PC-9 (cell line): ENCODE measurements at regions not wholly inside any gene's neighbourhood (a gene's known extent, or its start where the extent isn't known, plus 50 kb on each side); places are given as distances from the start of the nearest gene placed in this dataset.

Experiments
- BruUV-seq: library from RNA; stranded (reverse); fragments of 400-500 nt; replicated peaks from 2 replicates; lab custom pipeline; 2021; lab: Mats Ljungman, UMichigan
- CTCF ChIA-PET: fragments of 300-600 bp; sonication (Branson Sonifier 250); formaldehyde crosslinking; loops from one replicate; lab custom pipeline; 2022; ENCODE audit warnings: antibody characterized with exemption; lab: Charles Lee
- POLR2A ChIA-PET: fragments of 300-600 bp; sonication (Branson Sonifier 250); formaldehyde crosslinking; loops from one replicate; lab custom pipeline; 2022; ENCODE audit warnings: antibody characterized with exemption; ENCODE audit not compliant: unreplicated experiment; lab: Charles Lee
- DNase-seq, 2 experiments: peaks; one replicate each; pipeline versions ENCODE4 v3.0.0 to v3.0.0-alpha.2; 2015 to 2022; ENCODE audit warnings: mixed read lengths in 1 of 2
- H2AFZ ChIP-seq: fragments of 200-600 bp; sonication (generic); 2 replicates; pipeline ENCODE4 v1.8.1; 2017; ENCODE audit warnings: antibody characterized with exemption
- H3F3A ChIP-seq: fragments of 200-600 bp; sonication (generic); 2 replicates; pipeline ENCODE4 v1.8.1; 2017; ENCODE audit warnings: antibody characterized with exemption, mild to moderate bottlenecking, low read depth; ENCODE audit not compliant: insufficient read depth
- H3K27ac ChIP-seq: fragments of 200-600 bp; sonication (generic); 2 replicates; pipeline ENCODE4 v1.6.1; 2016; ENCODE audit warnings: mixed run types
- H3K27me3 ChIP-seq: fragments of 200-600 bp; sonication (generic); 2 replicates; pipeline ENCODE4 v1.6.1; 2016; ENCODE audit warnings: low read depth, mixed run types; ENCODE audit not compliant: insufficient read depth
- H3K36me3 ChIP-seq: fragments of 200-600 bp; sonication (generic); 2 replicates; pipeline ENCODE4 v1.6.1; 2016; ENCODE audit warnings: low read depth, mixed run types
- H3K4me1 ChIP-seq: fragments of 200-600 bp; sonication (generic); replicated peaks from 2 replicates; pipeline ENCODE4 v1.6.1; 2016; ENCODE audit warnings: mixed run types; ENCODE audit not compliant: insufficient read depth
- H3K4me2 ChIP-seq: fragments of 200-600 bp; sonication (generic); 2 replicates; pipeline ENCODE4 v1.6.1; 2017; ENCODE audit warnings: mixed run types
- H3K4me3 ChIP-seq: fragments of 200-600 bp; sonication (generic); 2 replicates; pipeline ENCODE4 v1.6.1; 2016; ENCODE audit warnings: mixed run types
- H3K79me2 ChIP-seq: fragments of 200-600 bp; sonication (generic); 2 replicates; pipeline ENCODE4 v1.6.1; 2017; ENCODE audit warnings: low read depth, mixed run types
- H3K9me2 ChIP-seq: fragments of 200-600 bp; sonication (generic); 2 replicates; pipeline ENCODE4 v1.8.1; 2017; ENCODE audit warnings: mild to moderate bottlenecking; ENCODE audit not compliant: insufficient read depth
- H3K9me3 ChIP-seq: fragments of 200-600 bp; sonication (generic); 2 replicates; pipeline ENCODE4 v1.8.1; 2016; ENCODE audit warnings: low read depth; ENCODE audit not compliant: insufficient read depth
- H4K20me1 ChIP-seq: fragments of 200-600 bp; sonication (generic); 2 replicates; pipeline ENCODE4 v1.8.1; 2017; ENCODE audit not compliant: insufficient read depth
- CTCF ChIP-seq: fragments of 200-600 bp; sonication (generic); conservative IDR thresholded peaks from 2 replicates; pipeline ENCODE4 v1.6.1; 2017; ENCODE audit warnings: mixed run types, antibody characterized with exemption, mild to moderate bottlenecking, moderate library complexity
- EZH2 ChIP-seq: fragments of 200-600 bp; sonication (generic); IDR thresholded peaks from 2 replicates; pipeline ENCODE4 v1.8.0; 2017; ENCODE audit warnings: antibody characterized with exemption, low read depth
- intact Hi-C: fragments of 100-400 bp; cut with micrococcal nuclease; formaldehyde crosslinking; loops from one replicate; pipeline ENCODE4 v1.10.0; 2022; ENCODE audit not compliant: unreplicated experiment

- DNase-seq = peak in 1 of 2 experiments; percentile 47
- Histone ChIP-seq H3K79me2 (no peaks in the 10 kb centered on the region), H3K4me2 (no peak overlapping the region; the same call in 1 of the 2 replicates), H3K36me3 (no peaks in the 10 kb centered on the region), H3K9me3 (no peaks in the 10 kb centered on the region), H3K4me3 (no peak overlapping the region), H2AFZ (no peak overlapping the region), H3K27ac (no peak overlapping the region), H4K20me1 (no peaks in the 10 kb centered on the region), H3F3A (no peaks in the 10 kb centered on the region), H3K9me2 (no peaks in the 10 kb centered on the region), H3K27me3 (no peaks in the 10 kb centered on the region), H3K4me1 (peaks cover 7% of the 10 kb centered on the region; the same call in 1 of the 2 replicates)
- TF ChIP-seq EZH2 (no peak), CTCF (no peak)
- no TSS peak for BruUV-seq
- CTCF ChIA-PET = no interaction called here
- intact Hi-C loops = no loop called here
- POLR2A ChIA-PET = interaction anchor here (0.7 kb wide), 1 partner anchor 136 kb away, joined by 3 read pairs; no protein-coding TSS in a partner anchor
These were observed 57.4 kb upstream of the RGS18 start for GRCh38 chr1:192100686-192101468.

- intact Hi-C loops = no loop called here
- H3K4me3 ChIP-seq = no peak overlapping the region
- H3K79me2 ChIP-seq = no peaks in the 10 kb centered on the region
- H3K9me3 ChIP-seq = no peaks in the 10 kb centered on the region
- no peaks in the 10 kb centered on the region for H3F3A ChIP-seq
- no peak for DNase-seq
- no peak overlapping the region for H3K4me2 ChIP-seq
- H2AFZ ChIP-seq = no peak overlapping the region
- POLR2A ChIA-PET = no interaction called here
- peaks cover 7% of the 10 kb centered on the region; the same call in 1 of the 2 replicates for H3K4me1 ChIP-seq
- H3K9me2 ChIP-seq = no peaks in the 10 kb centered on the region
- no peaks in the 10 kb centered on the region for H3K27me3 ChIP-seq
- BruUV-seq = no TSS peak
- no peaks in the 10 kb centered on the region for H3K36me3 ChIP-seq
- no peak overlapping the region for H3K27ac ChIP-seq
- H4K20me1 ChIP-seq = no peaks in the 10 kb centered on the region
- no peak for TF ChIP-seq CTCF
- CTCF ChIA-PET = no interaction called here
These were observed 54.1 kb upstream of the RGS18 start for GRCh38 chr1:192104128-192104527.

GRCh38 chr1:192104852-192105251 is 53.4 kb upstream of the RGS18 start:
- Histone ChIP-seq H3K9me3 (no peaks in the 10 kb centered on the region), H3K4me2 (no peak overlapping the region), H3K4me1 (peaks cover 7% of the 10 kb centered on the region; the same call in 1 of the 2 replicates), H3K36me3 (no peaks in the 10 kb centered on the region), H4K20me1 (no peaks in the 10 kb centered on the region), H2AFZ (0 out of 2 replicates have a peak overlapping the region, but pooled peaks have one; percentile 60), H3K27ac (no peak overlapping the region), H3K4me3 (no peak overlapping the region), H3K79me2 (no peaks in the 10 kb centered on the region), H3K9me2 (no peaks in the 10 kb centered on the region), H3F3A (no peaks in the 10 kb centered on the region), H3K27me3 (no peaks in the 10 kb centered on the region)
- DNase-seq = peak in 1 of 2 experiments; percentile 37
- TF ChIP-seq EZH2 (no peak), CTCF (no peak)
- BruUV-seq = no TSS peak
- ChIA-PET CTCF (no interaction called here), POLR2A (no interaction called here)
- intact Hi-C loops = no loop called here
